ENCODE measurements at regions not wholly inside any gene's neighbourhood (a gene's known extent, or its start where the extent isn't known, plus 50 kb on each side); places are given as distances from the start of the nearest gene placed in this dataset.
"Not testable (repeated sequence)": the region's sequence is repeated elsewhere in the genome, so short reads cannot be mapped to it uniquely, and the experiment has no call there.

DNA sequence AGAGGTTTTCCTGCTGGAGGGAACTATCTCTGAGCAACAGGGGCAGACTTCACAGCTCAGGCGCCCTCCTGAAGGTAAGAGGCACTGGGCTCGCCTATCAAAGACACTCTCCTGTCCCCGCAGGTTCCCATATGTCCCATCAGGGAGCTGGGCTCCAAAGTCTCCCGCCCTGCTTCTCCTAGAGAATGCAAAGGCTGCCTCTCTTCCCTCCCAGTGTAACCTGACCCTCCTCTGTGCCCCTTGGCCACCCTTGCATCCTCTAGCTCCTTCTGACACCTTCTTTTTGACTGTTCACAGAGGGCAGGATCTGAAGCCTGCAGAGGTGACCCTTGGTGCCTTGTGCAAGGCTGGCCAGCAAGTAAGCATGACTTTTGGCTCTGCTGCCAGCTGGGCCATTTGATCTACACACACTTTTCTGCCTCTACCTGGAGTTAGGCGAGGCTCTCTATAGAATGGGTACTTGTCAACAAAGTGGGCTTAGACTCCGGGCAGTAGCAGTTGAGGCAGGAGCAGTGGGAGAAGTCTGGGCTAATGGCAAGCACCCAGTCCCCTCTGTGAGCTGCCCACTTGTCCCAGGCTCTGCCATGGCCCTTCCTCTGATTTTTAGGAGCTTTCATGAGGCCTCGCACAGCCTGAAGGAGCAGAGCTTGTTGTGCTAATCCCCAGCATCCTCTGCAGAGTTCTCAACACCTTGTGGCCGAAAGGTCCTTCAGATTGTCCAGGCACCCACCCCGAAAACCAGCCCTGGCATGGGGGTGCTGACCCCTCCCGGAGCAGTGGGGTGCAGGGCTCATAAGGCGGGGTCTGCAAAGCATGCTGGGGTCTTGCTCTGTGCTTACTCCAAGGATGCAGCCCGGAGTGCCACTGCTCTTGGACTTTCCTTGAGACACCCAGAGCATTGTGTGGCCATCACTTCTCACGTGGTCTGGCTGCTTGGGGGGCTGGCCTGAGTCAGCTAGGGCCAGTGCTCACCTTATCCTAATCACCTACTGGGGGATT, 122.9 kb downstream of the METRNL start:
- DNase-seq: no peak

DNA sequence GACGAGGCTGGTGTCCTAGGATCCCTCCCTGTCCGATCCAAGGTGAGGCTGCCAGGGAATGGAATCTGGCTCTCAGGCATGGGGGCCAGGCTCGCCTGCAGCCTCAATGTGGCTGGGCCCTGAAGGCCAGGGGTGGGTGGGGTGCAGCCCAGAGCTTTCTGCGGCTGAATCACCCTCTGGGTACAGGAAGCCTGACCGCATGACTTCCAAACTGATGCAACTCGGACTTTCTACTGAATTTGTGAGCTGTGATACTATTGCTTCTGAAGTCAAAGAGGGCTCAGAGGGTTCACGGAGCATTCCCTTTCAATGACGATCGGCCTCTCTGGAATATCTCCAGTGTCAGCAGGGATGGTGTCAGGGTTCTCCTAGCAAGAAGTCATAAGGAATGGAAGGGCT, 123.7 kb downstream of the METRNL start:
- DNase-seq: no peak

DNA sequence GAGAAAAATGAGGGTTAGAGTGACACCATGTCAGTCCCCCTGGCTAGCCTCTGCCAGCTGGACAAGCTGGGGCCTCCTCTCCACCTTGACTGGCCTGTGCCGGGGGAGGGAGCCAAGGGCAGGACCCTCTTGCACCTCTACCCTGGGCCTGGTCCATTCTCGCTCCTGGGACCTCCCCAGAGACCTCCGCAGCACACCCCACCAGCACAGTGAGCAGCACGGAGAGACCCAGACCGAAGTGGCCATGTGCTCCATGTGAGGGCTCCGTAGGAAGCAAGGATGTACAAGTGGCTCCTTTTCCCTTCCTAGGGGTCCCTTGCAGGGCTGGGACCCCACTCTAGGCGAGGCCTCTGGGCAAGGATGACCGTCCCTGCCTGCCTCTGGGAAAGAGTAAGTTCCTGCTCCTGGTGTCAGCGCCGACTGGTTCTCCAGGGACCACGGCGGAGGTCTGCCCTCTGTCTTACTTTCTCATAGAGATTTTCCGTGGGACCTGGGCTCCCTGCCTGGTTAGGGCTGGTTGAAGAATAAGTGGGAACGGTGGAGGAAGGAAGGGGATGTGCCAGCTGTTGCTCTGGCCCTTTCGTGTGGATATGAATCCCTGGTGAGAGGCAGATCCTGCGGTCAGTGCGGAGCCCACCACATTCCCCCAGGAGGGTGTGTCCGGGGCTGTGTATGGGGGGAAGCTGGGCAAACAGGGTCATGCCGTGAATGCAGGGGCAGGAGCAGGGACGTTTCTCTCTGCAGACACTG, 124.2 kb downstream of the METRNL start:
- DNase-seq: no peak

GRCh38 chr17:83204230-83204725, 124.9 kb downstream of the METRNL start:
- DNase-seq: no peak

DNA sequence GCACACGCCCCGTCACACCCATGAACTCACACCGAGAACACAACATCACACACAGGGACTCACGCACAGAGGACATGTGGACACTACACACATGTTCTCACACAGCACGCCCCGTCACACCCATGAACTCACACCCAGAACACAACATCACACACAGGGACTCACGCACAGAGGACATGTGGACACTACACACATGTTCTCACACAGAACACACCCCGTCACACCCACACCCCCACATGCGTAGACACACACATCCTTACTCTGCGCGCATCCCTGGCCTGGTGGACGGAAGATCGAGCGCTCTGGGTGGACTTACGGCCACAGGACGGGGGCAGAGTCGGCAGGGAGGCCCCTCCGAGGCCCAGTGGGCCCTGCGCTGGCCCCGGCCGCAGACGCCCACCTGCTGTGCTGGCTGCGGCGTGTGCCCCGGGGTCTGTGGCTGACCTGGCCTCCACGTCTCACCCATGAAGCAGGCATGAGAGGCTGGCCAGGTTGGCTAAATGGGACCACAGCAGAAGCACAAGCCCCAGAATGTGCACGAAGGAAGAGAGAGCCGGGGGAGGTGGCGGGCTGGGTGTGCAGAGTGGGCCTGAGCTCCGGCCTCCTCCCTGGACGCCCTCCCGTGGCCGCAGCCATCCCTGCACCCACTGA, 125.5 kb downstream of the METRNL start:
- DNase-seq: not testable (repeated sequence)

DNA sequence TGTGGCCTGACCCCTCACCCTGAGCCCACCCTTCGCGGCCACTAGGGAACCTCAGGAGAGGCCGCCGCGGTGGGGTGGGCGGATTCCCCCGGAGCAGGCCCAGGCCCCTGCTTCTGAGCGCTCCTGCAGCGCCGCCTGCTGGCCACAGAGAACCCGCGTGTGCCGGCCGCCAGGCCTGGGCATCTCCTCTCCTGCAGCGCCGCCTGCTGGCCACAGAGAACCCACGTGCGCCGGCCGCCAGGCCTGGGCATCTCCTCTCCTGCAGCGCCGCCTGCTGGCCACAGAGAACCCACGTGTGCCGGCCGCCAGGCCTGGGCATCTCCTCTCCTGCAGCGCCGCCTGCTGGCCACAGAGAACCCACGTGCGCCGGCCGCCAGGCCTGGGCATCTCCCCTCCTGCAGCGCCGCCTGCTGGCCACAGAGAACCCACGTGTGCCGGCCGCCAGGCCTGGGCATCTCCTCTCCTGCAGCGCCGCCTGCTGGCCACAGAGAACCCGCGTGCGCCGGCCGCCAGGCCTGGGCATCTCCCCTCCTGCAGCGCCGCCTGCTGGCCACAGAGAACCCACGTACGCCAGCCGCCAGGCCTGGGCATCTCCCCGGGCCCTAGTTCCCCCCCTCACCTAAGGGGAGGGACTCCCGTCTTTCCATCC, 126.1 kb downstream of the METRNL start:
- DNase-seq: peak in 3 of 51 donors; percentile 11 to 16 (median 15)

DNA sequence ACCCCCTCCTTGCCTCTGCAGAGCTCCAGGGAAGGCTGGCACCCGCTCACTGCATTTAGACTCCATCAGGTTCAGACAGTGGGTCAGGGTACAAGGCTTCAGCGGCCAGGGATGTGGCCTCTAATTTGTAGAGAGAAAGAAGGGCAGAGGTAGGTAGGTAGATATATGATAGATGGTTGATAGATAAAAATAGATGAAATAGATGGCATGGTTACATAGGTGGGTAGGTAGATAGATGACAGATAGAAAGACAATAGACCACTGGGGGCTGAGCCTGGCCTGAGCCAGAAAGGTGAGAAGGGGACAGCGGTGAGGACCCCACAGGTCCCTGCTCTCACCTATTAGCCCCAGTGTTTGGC, 126.6 kb downstream of the METRNL start:
- not testable (repeated sequence) for DNase-seq

GRCh38 chr17:83206819-83207588, 127.6 kb downstream of the METRNL start:
- not testable (repeated sequence) for DNase-seq

GRCh38 chr17:83247001-83247400, 167.6 kb downstream of the METRNL start:
- not testable (repeated sequence) for DNase-seq

All from hypothalamus (tissue), 51 donors.